ENCODE measurements at regions not wholly inside any gene's neighbourhood (a gene's known extent, or its start where the extent isn't known, plus 50 kb on each side); places are given as distances from the start of the nearest gene placed in this dataset.
"Not testable (repeated sequence)": the region's sequence is repeated elsewhere in the genome, so short reads cannot be mapped to it uniquely, and the experiment has no call there.

DNA sequence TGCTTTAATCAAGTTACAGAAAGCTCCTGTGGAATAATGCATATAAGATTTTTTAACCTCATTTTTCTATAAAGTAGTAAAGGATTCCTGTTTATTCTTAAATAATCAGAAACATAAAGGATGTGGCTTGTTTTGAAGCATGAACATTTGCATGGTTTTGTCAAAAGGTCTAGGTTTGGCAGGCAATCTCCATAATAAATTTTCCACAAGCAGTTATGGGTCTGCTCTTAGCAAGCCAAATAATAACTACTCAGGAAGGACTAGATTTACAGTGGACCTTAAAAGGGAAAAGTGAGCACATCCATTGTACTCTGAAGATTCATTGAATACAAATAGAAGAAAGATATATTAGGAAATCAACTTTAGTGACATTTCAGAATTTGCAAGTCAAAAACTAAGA, 407.3 kb upstream of the CBLB start:
- DNase-seq = no peak

DNA sequence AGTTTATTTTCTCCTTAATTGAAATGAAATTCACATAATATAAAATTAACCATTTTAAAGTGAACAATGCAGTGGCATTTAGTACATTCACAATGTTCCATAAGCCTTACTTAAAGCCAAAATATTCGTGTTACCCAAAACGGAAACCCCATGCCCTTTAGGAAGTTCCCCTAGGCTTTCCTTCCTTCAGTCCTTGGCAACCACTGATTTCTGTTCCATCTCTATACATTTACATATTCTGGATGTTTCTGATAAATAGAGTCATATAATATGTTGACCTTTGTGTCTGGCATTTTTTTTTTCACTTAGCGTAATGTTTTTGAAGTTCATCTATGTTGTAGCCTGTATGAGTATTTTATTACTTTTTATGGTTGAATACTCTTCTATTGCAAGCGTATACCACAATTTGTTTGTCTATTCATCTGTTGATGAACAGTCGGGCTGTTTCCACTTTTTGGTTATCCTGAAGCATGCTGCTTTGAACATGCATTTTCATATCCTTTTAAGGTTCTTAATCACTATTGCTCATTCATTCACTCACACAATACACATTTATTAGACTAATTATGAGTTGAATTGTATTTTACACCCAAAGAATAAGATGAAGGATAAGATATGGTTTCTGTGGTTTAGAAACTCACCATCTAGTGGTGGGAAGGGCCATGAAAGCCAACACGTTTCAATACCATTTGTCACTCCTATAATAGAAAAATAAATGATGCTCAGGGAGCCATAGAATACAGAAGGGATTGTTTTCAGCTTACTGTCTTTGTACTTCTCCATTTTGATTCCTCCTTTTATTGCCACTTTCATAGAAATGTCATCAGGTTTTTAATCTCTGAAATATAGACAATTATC, 408.2 kb upstream of the CBLB start:
- no peak for DNase-seq

DNA sequence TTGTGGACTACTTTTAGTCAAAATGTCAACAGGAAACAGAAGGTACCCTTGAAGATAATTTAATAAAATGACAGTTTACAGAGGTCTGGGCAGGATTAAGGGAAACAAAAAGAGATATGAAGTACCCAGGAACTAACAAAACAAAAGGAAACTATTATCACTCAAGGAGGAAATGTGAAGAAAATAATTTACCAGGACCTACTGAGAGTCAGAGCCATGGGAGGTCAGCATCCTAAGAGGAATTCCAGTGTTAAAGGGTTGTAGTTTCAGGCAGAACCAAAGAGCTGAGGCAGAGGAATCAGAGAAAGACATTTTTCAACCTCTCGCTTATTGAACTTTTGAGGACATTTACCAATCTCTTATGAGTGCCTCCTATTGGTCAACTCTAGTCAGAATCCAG, 408.9 kb upstream of the CBLB start:
- no peak for DNase-seq

DNA sequence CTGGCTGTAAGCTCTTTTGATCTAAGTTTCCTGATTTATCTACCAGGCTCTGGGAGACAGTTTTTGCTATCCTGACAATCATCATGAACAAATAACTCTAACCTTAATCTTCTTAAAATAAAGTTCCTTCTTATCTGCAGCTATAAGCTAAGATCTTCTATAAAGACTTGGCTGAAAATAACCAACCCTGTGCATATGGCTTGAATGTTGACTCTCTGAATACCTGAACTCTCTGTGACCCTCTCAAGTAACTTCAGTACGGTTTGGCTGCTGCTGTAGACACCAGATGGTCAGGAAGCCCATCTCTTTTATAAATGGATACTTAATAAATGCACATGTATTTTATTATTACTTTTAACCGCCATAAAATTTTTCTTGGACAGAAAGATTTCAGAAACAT, 412.4 kb upstream of the CBLB start:
- DNase-seq = no peak

DNA sequence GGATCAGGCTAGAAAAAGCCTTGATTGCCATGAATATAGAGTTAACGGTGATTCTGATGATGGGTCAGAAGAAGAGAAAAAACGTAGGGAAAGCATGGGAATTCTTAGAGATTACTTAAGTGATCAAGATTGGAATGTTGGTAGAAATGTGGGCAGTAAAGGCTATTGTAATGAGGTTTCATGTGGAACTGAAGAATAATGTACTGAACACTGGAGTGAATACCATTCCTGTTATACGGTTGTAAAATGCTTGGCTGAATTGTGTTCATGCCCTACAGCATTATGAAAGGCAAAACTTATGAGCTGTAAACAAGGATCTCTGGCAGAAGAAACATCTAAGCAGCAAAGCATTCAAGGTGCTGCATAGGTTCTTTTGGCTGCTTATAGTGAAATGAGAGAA, 414.1 kb upstream of the CBLB start:
- no peak for DNase-seq

DNA sequence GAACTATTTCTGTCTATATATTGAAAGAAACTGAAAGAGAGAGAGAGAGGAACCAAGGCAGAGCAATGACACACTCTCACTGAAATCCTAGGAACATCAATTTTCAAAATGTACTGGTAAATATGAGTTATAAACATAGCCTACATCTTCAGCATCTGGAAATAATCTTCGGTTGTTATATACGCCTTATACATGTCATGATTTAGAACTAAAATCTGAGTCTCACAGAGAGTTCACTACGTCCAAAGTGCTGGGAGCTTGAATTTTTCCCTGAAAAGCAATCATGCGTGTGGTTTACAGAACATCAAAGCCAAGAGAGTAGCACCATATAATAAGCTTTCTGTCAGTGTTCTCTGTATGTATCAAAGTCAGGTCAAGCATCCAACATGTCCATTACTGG, 420.0 kb upstream of the CBLB start:
- DNase-seq = no peak

DNA sequence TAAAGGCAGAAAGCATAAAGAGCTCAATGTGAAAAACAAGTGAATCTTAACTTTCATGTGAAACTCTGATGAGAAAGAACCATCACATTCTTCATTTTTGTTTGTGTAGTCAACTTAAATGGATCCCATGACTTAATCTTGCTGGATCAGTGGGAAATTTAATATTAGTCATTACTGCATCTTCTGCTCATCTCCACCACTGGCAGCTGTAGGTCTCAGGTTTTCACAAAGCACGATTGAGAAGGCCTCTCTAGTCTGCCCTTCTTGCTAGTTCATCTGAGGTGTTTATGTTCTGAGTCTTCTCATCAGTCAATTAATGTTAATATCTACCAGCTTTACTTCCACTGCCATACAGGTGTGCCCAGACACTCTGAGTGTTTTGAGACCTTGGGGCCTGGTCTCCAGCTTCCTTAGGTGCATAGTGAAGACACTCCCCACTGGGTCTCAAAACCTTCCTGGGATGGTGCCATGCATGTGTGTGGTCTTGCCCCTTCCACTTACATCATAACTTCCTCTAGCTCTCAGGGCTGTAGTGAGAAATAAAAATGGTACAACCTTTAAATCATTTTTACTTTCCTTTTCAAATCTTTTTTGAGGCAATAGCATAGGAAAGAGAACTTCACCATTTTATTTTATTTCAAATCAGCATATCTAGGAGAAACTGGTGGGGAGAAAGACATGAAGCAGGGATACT, 421.6 kb upstream of the CBLB start:
- DNase-seq = no peak

DNA sequence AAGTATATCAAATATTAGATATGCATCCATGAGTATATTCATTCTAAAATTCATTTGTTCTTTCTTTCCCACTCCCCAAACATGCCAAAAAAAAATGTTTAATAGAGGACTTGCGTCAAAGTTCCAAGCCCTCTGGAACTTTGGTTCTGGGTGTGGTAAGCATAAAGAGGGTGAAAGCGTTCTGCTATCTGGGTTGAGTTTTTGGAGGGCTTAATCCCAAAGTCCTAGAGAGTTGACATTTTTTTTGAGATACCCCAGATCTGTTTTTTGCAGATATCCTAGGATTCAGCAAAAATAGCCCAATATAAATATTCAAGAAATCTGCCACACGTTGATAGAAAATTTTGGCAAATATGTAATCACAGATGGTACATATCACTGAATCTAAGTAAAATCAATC, 424.3 kb upstream of the CBLB start:
- DNase-seq = no peak

DNA sequence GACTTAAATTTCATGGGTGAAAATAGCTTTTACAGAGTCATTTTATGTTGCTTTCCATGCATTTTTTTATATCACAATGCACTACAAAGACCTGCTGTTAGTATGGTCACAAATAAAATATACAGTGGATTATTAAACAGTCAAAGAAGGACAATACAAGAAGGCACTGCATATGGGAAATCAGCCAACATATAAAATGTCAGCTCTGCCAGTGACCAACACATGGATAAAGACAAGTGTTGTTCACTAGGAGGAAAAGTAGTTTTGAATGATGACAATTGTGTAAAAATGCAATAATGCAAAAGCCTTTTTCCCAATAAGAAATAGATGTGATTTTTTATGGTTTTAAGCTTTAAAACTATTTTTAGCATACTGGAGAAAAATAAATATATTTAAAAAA, 425.3 kb upstream of the CBLB start:
- DNase-seq = no peak

DNA sequence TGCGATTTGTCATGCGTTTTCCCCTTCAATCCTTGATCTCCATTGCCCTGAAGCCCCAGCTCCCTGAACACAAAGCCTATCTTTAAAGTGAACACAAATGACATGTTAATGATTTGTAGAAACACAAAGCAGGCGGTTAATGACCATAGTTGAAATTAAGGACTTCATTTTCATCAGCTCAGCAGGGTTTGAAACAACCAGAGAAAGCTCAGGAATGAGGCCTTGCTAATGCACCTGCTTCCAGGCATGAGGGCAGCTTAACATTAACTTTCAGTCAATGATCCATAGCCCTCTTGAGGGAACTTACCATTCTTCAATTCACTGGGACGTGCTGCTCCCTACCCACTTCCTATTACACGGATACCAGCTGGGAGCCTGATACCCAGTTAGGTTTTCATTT, 427.2 kb upstream of the CBLB start:
- DNase-seq = no peak

DNA sequence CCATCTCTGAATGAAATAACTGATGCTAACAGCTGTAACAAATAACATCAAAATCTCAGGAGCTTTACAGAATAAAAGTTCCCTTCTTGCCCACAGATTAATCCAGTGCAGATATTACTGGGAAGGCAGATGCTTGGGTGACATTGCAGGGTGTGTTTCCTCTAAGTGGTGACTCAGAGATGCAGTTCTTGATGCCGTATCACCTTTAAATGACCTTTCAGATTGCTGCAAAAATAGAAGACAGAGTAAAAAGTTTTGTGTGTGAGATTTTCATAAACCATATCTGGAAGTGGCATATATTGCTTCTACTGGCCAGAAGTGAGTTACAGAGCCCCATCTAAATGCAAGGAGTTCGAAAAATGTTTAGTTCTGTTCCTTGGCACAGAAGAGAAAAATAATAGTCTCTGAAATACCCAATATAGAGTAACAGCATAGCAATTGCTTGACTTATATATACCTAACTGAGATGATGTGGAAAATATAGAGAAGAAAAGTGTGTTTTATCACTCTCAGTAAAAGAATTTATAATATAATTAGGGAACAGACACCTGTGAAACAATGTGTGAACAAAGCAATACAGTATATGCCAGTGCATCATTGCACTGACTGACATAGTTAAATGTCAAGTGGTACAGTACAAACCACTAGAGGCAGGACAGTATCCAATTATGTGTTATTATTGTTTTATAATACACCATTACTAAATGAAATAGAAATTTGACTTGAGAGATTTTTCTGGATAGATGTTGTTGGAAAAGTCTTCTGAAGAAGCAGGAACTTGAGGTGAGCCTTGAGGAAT, 430.7 kb upstream of the CBLB start:
- DNase-seq = no peak

DNA sequence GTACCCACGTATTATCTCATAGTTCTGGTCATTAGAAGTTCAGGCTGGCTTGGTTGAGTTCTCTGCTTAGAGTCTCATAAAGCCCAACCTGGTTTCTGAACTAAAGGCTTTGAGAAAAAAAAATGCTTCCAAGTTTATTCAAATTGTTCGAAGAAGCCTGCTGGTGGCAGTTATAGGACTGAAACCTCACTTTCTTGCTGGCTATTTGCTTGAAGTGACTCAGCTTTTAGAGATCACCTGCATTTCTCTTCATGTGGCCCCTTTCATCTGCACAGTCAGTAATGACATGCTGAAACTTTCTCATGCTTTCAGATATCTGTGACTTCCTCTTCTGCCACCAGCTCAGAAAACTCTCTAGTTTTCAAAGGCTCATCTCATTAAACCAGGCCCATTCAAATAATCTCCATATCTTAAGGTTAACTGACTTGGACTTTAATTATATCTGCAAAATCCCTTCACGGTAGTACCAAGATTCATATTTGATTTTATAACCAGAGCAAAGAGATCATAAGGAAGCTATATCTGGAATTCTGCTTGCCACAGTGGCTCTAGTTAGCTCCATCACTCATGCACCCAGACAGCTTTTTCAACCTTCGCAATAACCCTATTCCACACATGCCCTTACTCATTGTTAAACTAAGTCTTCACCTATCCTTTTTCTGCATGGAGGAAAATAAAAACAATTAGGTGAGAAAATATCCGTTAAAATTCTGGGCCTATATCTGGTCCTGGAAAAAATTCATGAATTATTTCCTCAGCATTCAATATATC, 433.8 kb upstream of the CBLB start:
- no peak for DNase-seq

DNA sequence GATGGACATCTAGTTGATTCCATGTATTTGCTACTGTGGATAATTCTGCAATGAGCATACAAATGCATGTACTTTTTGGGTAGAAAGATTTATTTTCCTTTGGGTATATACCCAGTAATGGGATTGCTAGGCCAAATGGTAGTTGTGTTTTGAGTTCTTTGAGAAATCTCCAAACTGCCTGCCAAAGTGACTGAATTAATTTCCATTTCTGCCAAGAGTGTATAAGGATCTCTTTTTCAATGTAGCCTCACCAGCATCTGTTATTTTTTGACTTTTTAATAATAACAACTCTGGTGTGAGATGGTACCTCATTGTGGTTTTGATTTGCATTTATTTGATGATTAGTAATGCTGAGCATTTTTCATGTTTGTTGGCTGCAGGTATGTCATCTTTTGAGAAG, 435.0 kb upstream of the CBLB start:
- DNase-seq = no peak

DNA sequence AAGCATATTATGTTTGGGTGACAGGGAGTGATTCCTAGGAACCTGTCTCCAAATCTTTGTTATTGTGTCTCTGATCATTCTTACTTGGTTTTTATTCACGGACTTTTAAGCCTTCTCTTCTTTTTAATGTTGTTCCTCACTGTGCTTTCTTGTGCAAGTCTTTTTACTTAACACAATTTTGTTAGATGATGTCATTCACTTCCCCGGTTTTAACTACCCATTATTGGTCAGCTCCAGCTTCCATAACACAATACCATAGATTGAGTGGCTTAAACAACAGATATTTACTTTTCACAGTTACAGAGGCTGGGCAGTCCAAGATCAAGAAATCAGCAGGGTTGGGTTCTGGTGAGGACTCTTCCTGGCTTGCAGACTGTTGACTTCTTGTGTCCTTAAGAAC, 436.3 kb upstream of the CBLB start:
- DNase-seq = no peak

DNA sequence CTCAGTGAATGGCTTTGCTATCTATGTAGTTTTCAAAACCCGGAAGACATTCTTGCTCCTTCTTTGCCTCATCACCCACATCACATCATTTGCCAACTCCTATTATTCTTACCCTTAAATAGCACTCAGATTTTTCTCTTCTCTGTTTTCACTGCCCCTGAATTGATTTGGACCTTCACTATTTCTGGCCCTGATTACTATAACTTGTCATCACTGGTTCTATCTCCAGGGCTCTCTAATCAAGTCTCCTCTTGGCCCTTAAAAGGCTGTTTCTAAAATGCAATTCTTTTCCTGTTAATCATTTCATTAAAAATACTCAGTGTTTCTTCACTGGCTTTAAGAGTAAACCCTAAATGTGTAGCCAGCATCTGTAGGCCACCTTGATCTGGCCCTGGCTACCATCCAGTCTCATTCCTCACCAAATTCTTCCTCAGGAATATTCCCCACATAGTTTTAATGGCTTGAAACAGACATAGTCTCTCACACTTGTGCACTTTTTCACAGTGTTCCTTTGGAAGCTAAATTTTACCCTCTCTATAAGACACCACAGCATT, 437.1 kb upstream of the CBLB start:
- no peak for DNase-seq

DNA sequence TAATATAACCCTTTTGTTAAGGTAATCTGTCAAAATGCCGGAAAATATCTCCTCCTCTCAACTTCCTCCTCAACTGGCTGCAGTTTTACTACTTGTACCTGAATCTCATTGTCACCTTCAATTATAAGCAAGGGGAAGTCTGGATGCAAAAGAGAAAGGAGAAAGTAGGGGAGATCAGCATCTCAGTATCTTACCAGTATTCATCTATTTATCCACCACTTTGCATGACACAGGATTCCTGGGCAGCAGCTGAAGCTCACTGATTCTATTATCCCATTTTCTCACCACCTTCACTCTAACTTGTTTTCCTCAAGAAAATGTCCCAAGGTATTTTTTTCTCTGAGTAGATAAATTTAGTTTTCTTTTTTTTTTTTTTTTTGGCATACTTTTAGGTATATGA, 440.5 kb upstream of the CBLB start:
- no peak for DNase-seq

DNA sequence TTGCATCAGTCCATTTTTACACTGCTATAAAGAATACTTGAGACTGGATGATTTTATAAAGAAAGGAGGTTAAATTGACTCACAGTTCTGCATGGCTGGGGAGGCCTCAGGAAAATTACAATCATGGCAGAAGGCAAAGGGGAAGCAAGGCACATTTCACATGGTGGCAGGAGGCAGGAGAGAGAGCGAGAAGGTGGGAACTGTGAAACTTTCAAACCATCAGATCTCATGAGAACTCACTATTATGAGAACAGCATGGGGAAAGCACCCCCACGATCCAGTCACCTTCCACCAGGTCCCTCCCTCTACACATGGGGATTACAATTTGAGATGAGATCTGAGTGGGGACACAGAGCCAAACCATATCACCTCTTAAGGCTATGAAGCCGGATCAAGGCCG, 441.0 kb upstream of the CBLB start:
- not testable (repeated sequence) for DNase-seq

DNA sequence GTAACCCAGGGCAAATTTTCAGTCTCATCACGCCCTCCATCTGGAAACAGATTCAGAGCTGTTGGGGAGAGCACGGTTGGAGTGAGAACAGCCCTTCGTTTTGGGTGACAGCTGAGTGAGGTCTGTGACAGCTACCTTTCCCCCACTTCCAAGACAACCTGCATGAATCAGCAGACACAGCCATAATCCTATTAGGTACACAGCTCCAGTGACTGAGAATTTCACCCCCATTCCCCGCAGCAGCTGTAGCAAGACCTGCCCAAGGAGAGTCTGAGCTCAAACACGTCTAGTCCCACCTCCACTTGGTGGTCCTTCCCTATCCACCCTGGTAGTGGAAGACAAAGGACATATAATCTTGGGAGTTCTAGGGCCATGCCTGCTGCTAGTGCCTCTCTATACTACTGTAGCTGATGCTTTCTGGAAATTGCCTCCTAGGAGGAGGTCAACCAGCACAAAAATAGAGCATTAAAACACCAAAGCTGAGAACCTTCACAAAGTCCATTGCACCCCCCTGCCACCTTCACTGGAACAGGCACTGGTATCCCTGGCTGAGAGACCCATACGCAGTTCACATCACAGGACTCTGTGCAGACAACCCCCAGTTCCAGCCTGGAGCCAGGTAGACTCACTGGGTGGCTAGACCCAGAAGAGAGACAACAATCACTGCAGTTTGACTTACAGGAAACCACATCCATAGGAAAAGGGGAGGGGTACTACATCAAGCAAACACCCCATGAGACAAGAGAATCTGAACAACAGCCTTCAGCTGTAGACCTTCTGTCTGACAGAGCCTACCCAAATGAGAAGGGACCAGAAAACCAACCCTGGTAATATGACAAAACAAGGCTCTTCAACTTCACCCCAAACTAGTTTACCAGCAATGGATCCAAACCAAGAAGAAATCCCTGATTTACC, 448.6 kb upstream of the CBLB start:
- no peak for DNase-seq

DNA sequence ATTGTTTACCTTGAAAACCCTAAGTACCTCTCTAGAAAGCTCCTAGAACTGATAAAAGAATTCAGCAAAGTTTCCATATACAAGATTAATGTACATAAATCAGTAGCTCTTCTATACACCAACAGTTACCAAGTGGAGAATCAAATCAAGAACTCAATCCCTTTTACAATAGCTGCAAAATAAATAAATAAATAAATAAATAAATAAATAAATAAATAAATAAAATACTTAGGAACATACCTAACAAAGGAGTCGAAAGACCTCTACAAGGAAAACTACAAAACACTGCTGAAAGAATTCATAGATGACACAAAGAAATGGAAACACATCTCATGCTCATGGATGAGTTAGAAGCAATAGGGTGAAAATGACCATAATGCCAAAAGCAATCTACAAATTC, 452.6 kb upstream of the CBLB start:
- DNase-seq = not testable (repeated sequence)

DNA sequence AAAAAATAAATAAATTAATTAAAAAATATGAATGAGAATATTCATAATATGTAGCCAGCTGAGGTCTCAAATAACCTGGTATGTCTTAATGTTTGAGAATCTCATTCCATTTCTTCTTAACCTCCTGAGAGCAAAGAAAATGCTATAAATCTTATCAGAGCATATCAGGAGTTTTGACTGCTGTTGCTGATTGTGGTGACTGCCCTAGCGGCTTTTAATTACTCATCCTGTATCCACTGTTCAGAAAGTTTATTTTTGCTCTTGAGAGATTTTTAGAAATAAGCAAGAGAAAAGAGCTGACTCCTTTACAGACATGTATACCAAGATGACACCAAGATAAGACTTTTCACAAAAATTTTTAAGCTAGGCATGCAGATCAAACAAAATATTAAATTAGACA, 454.8 kb upstream of the CBLB start:
- DNase-seq = no peak

DNA sequence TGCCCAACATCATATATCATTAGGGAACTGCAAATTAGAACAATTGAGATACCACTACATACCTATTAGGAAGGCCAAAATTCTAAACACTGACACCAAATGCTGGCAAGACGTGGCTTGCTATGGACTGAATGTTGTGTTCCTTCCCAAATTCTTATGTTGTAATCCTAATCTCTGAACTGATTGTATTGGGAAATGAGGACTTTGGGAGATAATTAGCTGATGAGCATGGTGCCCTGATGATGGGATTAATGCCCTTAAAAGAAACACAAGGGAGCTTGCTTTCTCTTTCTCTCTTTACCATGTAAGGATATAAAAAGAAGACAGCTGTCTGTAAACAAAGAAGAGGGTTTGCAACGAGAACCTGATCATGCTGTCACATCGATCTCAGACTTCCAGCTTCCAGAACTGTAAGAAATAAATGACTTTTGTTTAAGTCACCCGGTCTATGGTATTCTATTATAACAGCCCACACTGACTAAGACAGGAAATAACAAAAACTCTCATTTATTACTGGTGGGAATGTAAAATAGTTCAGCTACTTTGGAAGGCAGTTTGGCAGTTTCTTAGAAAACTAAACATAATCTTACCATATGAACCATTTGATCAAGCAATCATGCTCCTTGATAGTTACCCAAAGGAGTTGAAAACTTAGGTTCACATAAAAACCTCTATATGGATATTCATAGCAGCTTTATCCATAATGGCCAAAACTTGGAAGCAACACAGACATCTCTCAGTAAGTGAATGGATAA, 458.3 kb upstream of the CBLB start:
- DNase-seq = no peak

Data from activated T-cell treated with anti-CD3 and anti-CD28 coated beads, Interleukin-2, amount 50 U/mL, for 48 hours (primary cell).